ENCODE measurements at regions not wholly inside any gene's neighbourhood (a gene's known extent, or its start where the extent isn't known, plus 50 kb on each side); places are given as distances from the start of the nearest gene placed in this dataset.

- no peak for TF ChIP-seq CTCF (IDR thresholded peaks at IDR 0.05)
- TF ChIP-seq POLR2A (IDR thresholded peaks at IDR 0.05) = no peak
Observed at GRCh38 chr1:224041032-224041431, 72.9 kb upstream of the FBXO28 start.

All from Peyer's patch (tissue), 4 donors.